ENCODE measurements at regions not wholly inside any gene's neighbourhood (a gene's known extent, or its start where the extent isn't known, plus 50 kb on each side); places are given as distances from the start of the nearest gene placed in this dataset.

GRCh38 chr13:44757671-44758070 lies 181.5 kb upstream of the TSC22D1 start:
- no CpG with 5 or more reads among the region's 3 CpGs for WGBS (ENCODE audit: extremely low coverage, insufficient coverage, low lambda C conversion rate)
- Histone ChIP-seq H3K4me3 (ENCODE audit: low read length) (no peak overlapping the region), H3K79me1 (ENCODE audit: low read length) (no peaks in the 10 kb centered on the region), H3K4me2 (ENCODE audit: low read length) (no peak overlapping the region), H3K56ac (ENCODE audit: low read length) (no peak overlapping the region), H3K27me3 (ENCODE audit: insufficient read depth, low read length, poor library complexity) (no peaks in the 10 kb centered on the region), H3K36me3 (ENCODE audit: control insufficient read depth, insufficient read depth, low read length) (no peaks in the 10 kb centered on the region), H3K4me1 (ENCODE audit: control insufficient read depth, low read depth, low read length) (peaks cover 2% of the 10 kb centered on the region), H3K4ac (ENCODE audit: low read depth, low read length) (no peak overlapping the region), H3K23ac (ENCODE audit: low read length) (no peak overlapping the region), H2BK120ac (ENCODE audit: low read depth, low read length) (no peak overlapping the region), H4K5ac (ENCODE audit: low read length) (no peak overlapping the region), H2BK15ac (replicated peaks; ENCODE audit: low read depth) (no peak overlapping the region), H3K18ac (ENCODE audit: low read length) (no peak overlapping the region), H3K9ac (ENCODE audit: low read length) (no peak overlapping the region), H3K79me2 (ENCODE audit: control insufficient read depth, insufficient read depth, low read length) (no peaks in the 10 kb centered on the region), H2AK5ac (ENCODE audit: low read length) (no peak overlapping the region), H3K27ac (ENCODE audit: low read depth, low read length) (no peak overlapping the region), H2BK5ac (ENCODE audit: low read length) (no peak overlapping the region), H4K8ac (ENCODE audit: low read depth, low read length) (no peak overlapping the region)
- DNase-seq: no peak

GRCh38 chr13:44756276-44756810 lies 180.2 kb upstream of the TSC22D1 start:
- Histone ChIP-seq H3K9ac (ENCODE audit: low read length) (no peak overlapping the region), H3K36me3 (ENCODE audit: control insufficient read depth, insufficient read depth, low read length) (no peaks in the 10 kb centered on the region), H2BK120ac (ENCODE audit: low read depth, low read length) (no peak overlapping the region), H2BK15ac (replicated peaks; ENCODE audit: low read depth) (no peak overlapping the region), H3K27ac (ENCODE audit: low read depth, low read length) (no peak overlapping the region), H2BK5ac (ENCODE audit: low read length) (no peak overlapping the region), H3K56ac (ENCODE audit: low read length) (no peak overlapping the region), H4K8ac (ENCODE audit: low read depth, low read length) (no peak overlapping the region), H3K18ac (ENCODE audit: low read length) (no peak overlapping the region), H3K79me1 (ENCODE audit: low read length) (no peaks in the 10 kb centered on the region), H3K4me1 (ENCODE audit: control insufficient read depth, low read depth, low read length) (peaks cover 2% of the 10 kb centered on the region), H2AK5ac (ENCODE audit: low read length) (no peak overlapping the region), H3K23ac (ENCODE audit: low read length) (no peak overlapping the region), H3K27me3 (ENCODE audit: insufficient read depth, low read length, poor library complexity) (no peaks in the 10 kb centered on the region), H3K4me2 (ENCODE audit: low read length) (no peak overlapping the region), H4K5ac (ENCODE audit: low read length) (no peak overlapping the region), H3K4me3 (ENCODE audit: low read length) (no peak overlapping the region), H3K4ac (ENCODE audit: low read depth, low read length) (no peak overlapping the region), H3K79me2 (ENCODE audit: control insufficient read depth, insufficient read depth, low read length) (no peaks in the 10 kb centered on the region)
- no CpG with 5 or more reads among the region's 4 CpGs for WGBS (ENCODE audit: extremely low coverage, insufficient coverage, low lambda C conversion rate)
- DNase-seq: no peak

GRCh38 chr13:44755872-44756271 lies 179.7 kb upstream of the TSC22D1 start:
- H3K4me2 ChIP-seq (ENCODE audit: low read length): no peak overlapping the region
- WGBS (ENCODE audit: extremely low coverage, insufficient coverage, low lambda C conversion rate): no CpG with 5 or more reads among the region's 6 CpGs
- no peak for DNase-seq
- H2AK5ac ChIP-seq (ENCODE audit: low read length): no peak overlapping the region
- no peak overlapping the region for H3K9ac ChIP-seq (ENCODE audit: low read length)
- H3K56ac ChIP-seq (ENCODE audit: low read length): no peak overlapping the region
- H2BK5ac ChIP-seq (ENCODE audit: low read length): no peak overlapping the region
- no peak overlapping the region for H4K8ac ChIP-seq (ENCODE audit: low read depth, low read length)
- H3K18ac ChIP-seq (ENCODE audit: low read length): no peak overlapping the region
- H3K79me2 ChIP-seq (ENCODE audit: control insufficient read depth, insufficient read depth, low read length): no peaks in the 10 kb centered on the region
- no peak overlapping the region for H3K23ac ChIP-seq (ENCODE audit: low read length)
- peaks cover 2% of the 10 kb centered on the region for H3K4me1 ChIP-seq (ENCODE audit: control insufficient read depth, low read depth, low read length)
- no peak overlapping the region for H2BK120ac ChIP-seq (ENCODE audit: low read depth, low read length)
- no peak overlapping the region for H4K5ac ChIP-seq (ENCODE audit: low read length)
- no peak overlapping the region for H3K4me3 ChIP-seq (ENCODE audit: low read length)
- no peaks in the 10 kb centered on the region for H3K36me3 ChIP-seq (ENCODE audit: control insufficient read depth, insufficient read depth, low read length)
- H2BK15ac ChIP-seq (replicated peaks; ENCODE audit: low read depth): no peak overlapping the region
- no peak overlapping the region for H3K27ac ChIP-seq (ENCODE audit: low read depth, low read length)
- no peaks in the 10 kb centered on the region for H3K27me3 ChIP-seq (ENCODE audit: insufficient read depth, low read length, poor library complexity)
- H3K4ac ChIP-seq (ENCODE audit: low read depth, low read length): no peak overlapping the region
- H3K79me1 ChIP-seq (ENCODE audit: low read length): no peaks in the 10 kb centered on the region

DNA sequence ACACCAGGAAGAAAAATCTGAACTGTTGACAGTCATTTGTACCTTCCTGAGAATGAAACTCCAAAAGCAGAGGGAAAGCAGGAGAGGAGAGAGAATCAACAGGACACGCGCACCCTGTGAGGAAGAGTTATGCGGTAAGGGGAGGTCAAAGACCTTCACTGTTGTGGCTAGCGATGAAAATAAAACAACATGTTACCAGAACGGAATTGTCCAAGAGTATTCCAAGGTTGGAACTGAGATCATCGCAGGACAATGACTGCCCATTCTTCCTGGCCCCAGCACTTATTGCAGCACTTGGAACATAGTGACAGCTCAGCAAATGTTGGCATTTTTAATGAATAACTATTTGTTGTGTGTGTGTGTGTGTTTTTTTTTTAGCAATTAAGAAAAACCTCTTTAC lies 176.0 kb upstream of the TSC22D1 start:
- Histone ChIP-seq H3K18ac (ENCODE audit: low read length) (no peak overlapping the region), H4K8ac (ENCODE audit: low read depth, low read length) (no peak overlapping the region), H3K56ac (ENCODE audit: low read length) (no peak overlapping the region), H3K4me3 (ENCODE audit: low read length) (no peak overlapping the region), H3K27ac (ENCODE audit: low read depth, low read length) (no peak overlapping the region), H2BK15ac (replicated peaks; ENCODE audit: low read depth) (no peak overlapping the region), H3K4me2 (ENCODE audit: low read length) (no peak overlapping the region), H3K79me2 (ENCODE audit: control insufficient read depth, insufficient read depth, low read length) (no peaks in the 10 kb centered on the region), H3K27me3 (ENCODE audit: insufficient read depth, low read length, poor library complexity) (no peaks in the 10 kb centered on the region), H3K23ac (ENCODE audit: low read length) (no peak overlapping the region), H2BK5ac (ENCODE audit: low read length) (no peak overlapping the region), H3K9ac (ENCODE audit: low read length) (no peak overlapping the region), H3K79me1 (ENCODE audit: low read length) (no peaks in the 10 kb centered on the region), H3K36me3 (ENCODE audit: control insufficient read depth, insufficient read depth, low read length) (no peaks in the 10 kb centered on the region), H3K4me1 (ENCODE audit: control insufficient read depth, low read depth, low read length) (no peaks in the 10 kb centered on the region), H3K4ac (ENCODE audit: low read depth, low read length) (no peak overlapping the region), H4K5ac (ENCODE audit: low read length) (no peak overlapping the region), H2BK120ac (ENCODE audit: low read depth, low read length) (no peak overlapping the region), H2AK5ac (ENCODE audit: low read length) (no peak overlapping the region)
- WGBS (ENCODE audit: extremely low coverage, insufficient coverage, low lambda C conversion rate): no CpG with 5 or more reads among the region's 6 CpGs
- DNase-seq: no peak

DNA sequence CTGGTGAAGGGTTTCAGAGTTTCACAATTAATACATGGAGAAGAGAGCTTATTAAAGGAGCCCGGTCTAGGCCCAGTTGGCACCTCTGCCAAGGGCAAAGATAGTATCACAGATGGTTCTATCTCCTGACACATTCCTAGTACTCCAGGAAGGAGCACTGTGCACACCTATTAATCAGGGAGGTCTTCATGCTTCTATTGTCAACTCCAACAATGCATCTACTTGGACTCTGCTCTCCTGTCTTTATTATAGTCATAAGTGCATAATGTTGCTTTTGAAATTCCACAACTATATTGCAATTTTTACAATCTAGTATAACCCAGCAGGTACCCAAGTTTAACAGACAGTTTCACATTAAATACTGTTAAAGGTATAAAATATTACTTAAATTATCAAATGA lies 174.5 kb upstream of the TSC22D1 start:
- Histone ChIP-seq H3K4me2 (ENCODE audit: low read length) (no peak overlapping the region), H3K56ac (ENCODE audit: low read length) (no peak overlapping the region), H3K18ac (ENCODE audit: low read length) (no peak overlapping the region), H3K4me3 (ENCODE audit: low read length) (no peak overlapping the region), H3K23ac (ENCODE audit: low read length) (no peak overlapping the region), H2AK5ac (ENCODE audit: low read length) (no peak overlapping the region), H3K4me1 (ENCODE audit: control insufficient read depth, low read depth, low read length) (no peaks in the 10 kb centered on the region), H3K79me1 (ENCODE audit: low read length) (no peaks in the 10 kb centered on the region), H3K79me2 (ENCODE audit: control insufficient read depth, insufficient read depth, low read length) (no peaks in the 10 kb centered on the region), H4K8ac (ENCODE audit: low read depth, low read length) (no peak overlapping the region), H3K4ac (ENCODE audit: low read depth, low read length) (no peak overlapping the region), H2BK15ac (replicated peaks; ENCODE audit: low read depth) (no peak overlapping the region), H2BK5ac (ENCODE audit: low read length) (no peak overlapping the region), H3K27me3 (ENCODE audit: insufficient read depth, low read length, poor library complexity) (no peaks in the 10 kb centered on the region), H3K27ac (ENCODE audit: low read depth, low read length) (no peak overlapping the region), H3K9ac (ENCODE audit: low read length) (no peak overlapping the region), H3K36me3 (ENCODE audit: control insufficient read depth, insufficient read depth, low read length) (no peaks in the 10 kb centered on the region), H4K5ac (ENCODE audit: low read length) (no peak overlapping the region), H2BK120ac (ENCODE audit: low read depth, low read length) (no peak overlapping the region)
- DNase-seq: no peak
- WGBS (ENCODE audit: extremely low coverage, insufficient coverage, low lambda C conversion rate): no CpG with 5 or more reads among the region's 1 CpG

DNA sequence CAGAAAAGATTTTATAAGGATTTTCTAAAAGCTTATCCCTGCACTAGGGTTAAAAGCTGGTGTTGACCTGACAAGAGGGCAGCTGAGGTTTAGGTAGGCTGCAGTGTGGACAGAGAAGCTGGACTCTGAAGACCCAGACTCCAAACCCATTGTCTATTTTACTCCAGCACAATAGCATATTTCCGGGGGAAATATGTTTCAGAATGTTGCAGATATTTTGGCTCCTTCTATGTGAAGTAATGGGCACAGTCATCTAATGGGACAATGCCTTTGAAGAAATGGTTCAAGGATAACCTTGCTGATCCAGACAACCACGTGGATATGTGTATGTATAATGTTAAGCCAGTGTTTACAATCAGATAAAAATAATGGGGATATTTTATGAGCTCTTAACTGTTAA lies 173.8 kb upstream of the TSC22D1 start:
- Histone ChIP-seq H3K18ac (ENCODE audit: low read length) (no peak overlapping the region), H2BK15ac (replicated peaks; ENCODE audit: low read depth) (no peak overlapping the region), H3K23ac (ENCODE audit: low read length) (no peak overlapping the region), H3K4me2 (ENCODE audit: low read length) (no peak overlapping the region), H4K5ac (ENCODE audit: low read length) (no peak overlapping the region), H4K8ac (ENCODE audit: low read depth, low read length) (no peak overlapping the region), H3K4me3 (ENCODE audit: low read length) (no peak overlapping the region), H3K79me1 (ENCODE audit: low read length) (no peaks in the 10 kb centered on the region), H2AK5ac (ENCODE audit: low read length) (no peak overlapping the region), H3K27me3 (ENCODE audit: insufficient read depth, low read length, poor library complexity) (no peaks in the 10 kb centered on the region), H3K9ac (ENCODE audit: low read length) (no peak overlapping the region), H3K4me1 (ENCODE audit: control insufficient read depth, low read depth, low read length) (no peaks in the 10 kb centered on the region), H3K36me3 (ENCODE audit: control insufficient read depth, insufficient read depth, low read length) (no peaks in the 10 kb centered on the region), H3K27ac (ENCODE audit: low read depth, low read length) (no peak overlapping the region), H3K56ac (ENCODE audit: low read length) (no peak overlapping the region), H3K4ac (ENCODE audit: low read depth, low read length) (no peak overlapping the region), H2BK120ac (ENCODE audit: low read depth, low read length) (no peak overlapping the region), H2BK5ac (ENCODE audit: low read length) (no peak overlapping the region), H3K79me2 (ENCODE audit: control insufficient read depth, insufficient read depth, low read length) (no peaks in the 10 kb centered on the region)
- WGBS (ENCODE audit: extremely low coverage, insufficient coverage, low lambda C conversion rate): no CpG with 5 or more reads among the region's 2 CpGs
- DNase-seq: no peak
